Stimulated activated CD8-positive, alpha-beta memory T cell treated with anti-CD3 and anti-CD28 coated beads, Interleukin-15, amount 100 ng/mL, for 48 hours (primary cell): ENCODE measurements at regions not wholly inside any gene's neighbourhood (a gene's known extent, or its start where the extent isn't known, plus 50 kb on each side); places are given as distances from the start of the nearest gene placed in this dataset.
"Not testable (repeated sequence)": the region's sequence is repeated elsewhere in the genome, so short reads cannot be mapped to it uniquely, and the experiment has no call there.

Experiments used
- DNase-seq, 2 donors: peaks; one replicate each; pipeline ENCODE4 v3.0.0-alpha.2; 2020; ENCODE audit warnings: low read depth in 2 of 2

- no peak for DNase-seq
Observed at GRCh38 chr13:81153478-81153877, 812.6 kb upstream of the SPRY2 start.

GRCh38 chr13:81148822-81149221, 807.9 kb upstream of the SPRY2 start:
- DNase-seq: no peak

GRCh38 chr13:81146576-81146975, 805.6 kb upstream of the SPRY2 start:
- DNase-seq: not testable (repeated sequence)

- DNase-seq: no peak
Observed at GRCh38 chr13:81142306-81142999, 801.5 kb upstream of the SPRY2 start.

GRCh38 chr13:81140675-81141074, 799.7 kb upstream of the SPRY2 start:
- DNase-seq: no peak

GRCh38 chr13:81139987-81140386, 799.1 kb upstream of the SPRY2 start:
- DNase-seq: no peak

GRCh38 chr13:81138353-81138980, 797.5 kb upstream of the SPRY2 start:
- no peak for DNase-seq

GRCh38 chr13:81133066-81133465, 792.1 kb upstream of the SPRY2 start:
- no peak for DNase-seq

- DNase-seq: no peak
Observed at GRCh38 chr13:81117416-81117815, 776.5 kb upstream of the SPRY2 start.

- no peak for DNase-seq
Observed at GRCh38 chr13:81116461-81117282, 775.7 kb upstream of the SPRY2 start.

- DNase-seq: no peak
Observed at GRCh38 chr13:81109026-81109425, 768.1 kb upstream of the SPRY2 start.

- no peak for DNase-seq
Observed at GRCh38 chr13:81106348-81106747, 765.4 kb upstream of the SPRY2 start.

GRCh38 chr13:81104035-81104715, 763.2 kb upstream of the SPRY2 start:
- no peak for DNase-seq

- DNase-seq: not testable (repeated sequence)
Observed at GRCh38 chr13:81102066-81102465, 761.1 kb upstream of the SPRY2 start.

- no peak for DNase-seq
Observed at GRCh38 chr13:81089371-81090157, 748.6 kb upstream of the SPRY2 start.

- DNase-seq: no peak
Observed at GRCh38 chr13:81080911-81081454, 740.1 kb upstream of the SPRY2 start.

- DNase-seq: no peak
Observed at GRCh38 chr13:81078048-81078447, 737.1 kb upstream of the SPRY2 start.

- not testable (repeated sequence) for DNase-seq
Observed at GRCh38 chr13:81069822-81070221, 728.9 kb upstream of the SPRY2 start.

- no peak for DNase-seq
Observed at GRCh38 chr13:81058916-81059290, 718.0 kb upstream of the SPRY2 start.

- no peak for DNase-seq
Observed at GRCh38 chr13:81058211-81058915, 717.4 kb upstream of the SPRY2 start.
